Body of pancreas (tissue), 4 donors: ENCODE measurements at regions not wholly inside any gene's neighbourhood (a gene's known extent, or its start where the extent isn't known, plus 50 kb on each side); places are given as distances from the start of the nearest gene placed in this dataset.

Experiments used
- POLR2A ChIP-seq, 3 donors: fragments of 450-650 bp; IDR thresholded peaks; one replicate each; pipeline ENCODE4 v1.6.1; 2016; ENCODE audit warnings: antibody characterized with exemption in 3 of 3, mild to moderate bottlenecking in 2 of 3
- TF ChIP-seq, protein P1 (sequence below), 7 experiments: fragments of 450-650 bp in 4 of 7; fragments of 200-600 bp in 3 of 7; sonication (generic) in 3 of 7; IDR thresholded peaks; one replicate each; pipeline ENCODE4 v1.5.1; 2016 to 2019; ENCODE audit warnings: antibody characterized with exemption in 7 of 7

DNA sequence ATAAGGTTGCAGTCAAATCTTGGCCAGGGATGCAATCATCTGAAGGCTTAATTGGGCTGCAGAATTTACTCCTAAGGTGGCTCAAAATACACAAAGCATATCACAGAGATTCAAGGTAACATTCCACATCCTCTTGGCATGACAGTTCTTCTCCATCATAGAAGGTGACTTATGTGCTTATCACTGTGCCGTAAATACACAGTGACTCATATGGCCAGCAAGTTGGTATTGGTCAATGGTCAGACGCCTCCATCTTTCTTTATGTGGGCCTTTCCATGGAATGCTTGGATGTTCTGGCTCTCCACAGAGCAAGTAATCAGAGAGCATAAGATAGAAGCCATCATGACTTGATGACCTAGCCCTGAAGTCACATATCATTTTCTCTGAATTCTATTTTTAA is 168.8 kb upstream of the ST8SIA2 start:
- TF ChIP-seq, protein P1, sequence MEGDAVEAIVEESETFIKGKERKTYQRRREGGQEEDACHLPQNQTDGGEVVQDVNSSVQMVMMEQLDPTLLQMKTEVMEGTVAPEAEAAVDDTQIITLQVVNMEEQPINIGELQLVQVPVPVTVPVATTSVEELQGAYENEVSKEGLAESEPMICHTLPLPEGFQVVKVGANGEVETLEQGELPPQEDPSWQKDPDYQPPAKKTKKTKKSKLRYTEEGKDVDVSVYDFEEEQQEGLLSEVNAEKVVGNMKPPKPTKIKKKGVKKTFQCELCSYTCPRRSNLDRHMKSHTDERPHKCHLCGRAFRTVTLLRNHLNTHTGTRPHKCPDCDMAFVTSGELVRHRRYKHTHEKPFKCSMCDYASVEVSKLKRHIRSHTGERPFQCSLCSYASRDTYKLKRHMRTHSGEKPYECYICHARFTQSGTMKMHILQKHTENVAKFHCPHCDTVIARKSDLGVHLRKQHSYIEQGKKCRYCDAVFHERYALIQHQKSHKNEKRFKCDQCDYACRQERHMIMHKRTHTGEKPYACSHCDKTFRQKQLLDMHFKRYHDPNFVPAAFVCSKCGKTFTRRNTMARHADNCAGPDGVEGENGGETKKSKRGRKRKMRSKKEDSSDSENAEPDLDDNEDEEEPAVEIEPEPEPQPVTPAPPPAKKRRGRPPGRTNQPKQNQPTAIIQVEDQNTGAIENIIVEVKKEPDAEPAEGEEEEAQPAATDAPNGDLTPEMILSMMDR (IDR thresholded peaks at IDR 0.05): no peak
- TF ChIP-seq POLR2A (IDR thresholded peaks at IDR 0.05): no peak
